Ishikawa (cell line): ENCODE measurements at regions not wholly inside any gene's neighbourhood (a gene's known extent, or its start where the extent isn't known, plus 50 kb on each side); places are given as distances from the start of the nearest gene placed in this dataset.

Experiments used
- CREB1 ChIP-seq: IDR thresholded peaks from 2 replicates; pipeline ENCODE4 v1.6.1; 2012; ENCODE audit warnings: low read depth
- EGR1 ChIP-seq: IDR thresholded peaks from 2 replicates; pipeline ENCODE4 v1.6.1; 2012
- EP300 ChIP-seq: IDR thresholded peaks from 2 replicates; pipeline ENCODE4 v1.6.1; 2012; ENCODE audit warnings: borderline replicate concordance
- FOXM1 ChIP-seq: IDR thresholded peaks from 2 replicates; pipeline ENCODE4 v1.6.1; 2012; ENCODE audit warnings: low read depth, borderline replicate concordance
- MAX ChIP-seq: IDR thresholded peaks from 2 replicates; pipeline ENCODE4 v1.6.1; 2012
- NFIC ChIP-seq: IDR thresholded peaks from 2 replicates; pipeline ENCODE4 v1.6.1; 2012
- RAD21 ChIP-seq: IDR thresholded peaks from 2 replicates; pipeline ENCODE4 v1.6.1; 2012; ENCODE audit warnings: low read depth
- TAF1 ChIP-seq: IDR thresholded peaks from 2 replicates; pipeline ENCODE4 v1.6.1; 2012; ENCODE audit warnings: low read depth, mild to moderate bottlenecking
- TCF12 ChIP-seq: IDR thresholded peaks from 2 replicates; pipeline ENCODE4 v1.6.1; 2012; ENCODE audit warnings: low read depth
- TEAD4 ChIP-seq: IDR thresholded peaks from 2 replicates; pipeline ENCODE4 v1.6.1; 2012
- YY1 ChIP-seq: IDR thresholded peaks from 2 replicates; pipeline ENCODE4 v1.6.1; 2012; ENCODE audit warnings: low read depth
- ZBTB7A ChIP-seq: IDR thresholded peaks from 2 replicates; pipeline ENCODE4 v1.6.1; 2012; ENCODE audit warnings: low read depth
- TF ChIP-seq, protein P1 (sequence below): IDR thresholded peaks from 2 replicates; pipeline ENCODE4 v1.6.1; 2012; ENCODE audit warnings: low read depth, mild to moderate bottlenecking
- TF ChIP-seq, protein P2 (sequence below): IDR thresholded peaks from 2 replicates; pipeline ENCODE4 v1.6.1; 2012

GRCh38 chr2:118784860-118785259 lies 62.6 kb downstream of the EN1 start:
- TF ChIP-seq EP300 (no peak), YY1 (no peak), RAD21 (no peak), MAX (no peak), ZBTB7A (no peak), TAF1 (no peak), TEAD4 (no peak), FOXM1 (no peak), EGR1 (no peak), NFIC (no peak), CREB1 (no peak), TCF12 (no peak)
- TF ChIP-seq, protein P1, sequence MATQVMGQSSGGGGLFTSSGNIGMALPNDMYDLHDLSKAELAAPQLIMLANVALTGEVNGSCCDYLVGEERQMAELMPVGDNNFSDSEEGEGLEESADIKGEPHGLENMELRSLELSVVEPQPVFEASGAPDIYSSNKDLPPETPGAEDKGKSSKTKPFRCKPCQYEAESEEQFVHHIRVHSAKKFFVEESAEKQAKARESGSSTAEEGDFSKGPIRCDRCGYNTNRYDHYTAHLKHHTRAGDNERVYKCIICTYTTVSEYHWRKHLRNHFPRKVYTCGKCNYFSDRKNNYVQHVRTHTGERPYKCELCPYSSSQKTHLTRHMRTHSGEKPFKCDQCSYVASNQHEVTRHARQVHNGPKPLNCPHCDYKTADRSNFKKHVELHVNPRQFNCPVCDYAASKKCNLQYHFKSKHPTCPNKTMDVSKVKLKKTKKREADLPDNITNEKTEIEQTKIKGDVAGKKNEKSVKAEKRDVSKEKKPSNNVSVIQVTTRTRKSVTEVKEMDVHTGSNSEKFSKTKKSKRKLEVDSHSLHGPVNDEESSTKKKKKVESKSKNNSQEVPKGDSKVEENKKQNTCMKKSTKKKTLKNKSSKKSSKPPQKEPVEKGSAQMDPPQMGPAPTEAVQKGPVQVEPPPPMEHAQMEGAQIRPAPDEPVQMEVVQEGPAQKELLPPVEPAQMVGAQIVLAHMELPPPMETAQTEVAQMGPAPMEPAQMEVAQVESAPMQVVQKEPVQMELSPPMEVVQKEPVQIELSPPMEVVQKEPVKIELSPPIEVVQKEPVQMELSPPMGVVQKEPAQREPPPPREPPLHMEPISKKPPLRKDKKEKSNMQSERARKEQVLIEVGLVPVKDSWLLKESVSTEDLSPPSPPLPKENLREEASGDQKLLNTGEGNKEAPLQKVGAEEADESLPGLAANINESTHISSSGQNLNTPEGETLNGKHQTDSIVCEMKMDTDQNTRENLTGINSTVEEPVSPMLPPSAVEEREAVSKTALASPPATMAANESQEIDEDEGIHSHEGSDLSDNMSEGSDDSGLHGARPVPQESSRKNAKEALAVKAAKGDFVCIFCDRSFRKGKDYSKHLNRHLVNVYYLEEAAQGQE, result no peak
- TF ChIP-seq, protein P2, sequence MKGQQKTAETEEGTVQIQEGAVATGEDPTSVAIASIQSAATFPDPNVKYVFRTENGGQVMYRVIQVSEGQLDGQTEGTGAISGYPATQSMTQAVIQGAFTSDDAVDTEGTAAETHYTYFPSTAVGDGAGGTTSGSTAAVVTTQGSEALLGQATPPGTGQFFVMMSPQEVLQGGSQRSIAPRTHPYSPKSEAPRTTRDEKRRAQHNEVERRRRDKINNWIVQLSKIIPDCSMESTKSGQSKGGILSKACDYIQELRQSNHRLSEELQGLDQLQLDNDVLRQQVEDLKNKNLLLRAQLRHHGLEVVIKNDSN, result no peak
